Neuronal stem cell (in vitro differentiated cells): ENCODE measurements at regions not wholly inside any gene's neighbourhood (a gene's known extent, or its start where the extent isn't known, plus 50 kb on each side); places are given as distances from the start of the nearest gene placed in this dataset.

Source experiments
- DNase-seq: peaks from one replicate; pipeline ENCODE4 v3.0.0-alpha.2; 2013; ENCODE audit warnings: low spot score
- H2AFZ ChIP-seq: one replicate; pipeline ENCODE4 v1.6.1; 2013; ENCODE audit warnings: mild to moderate bottlenecking, low read length, inconsistent platforms
- H2AK5ac ChIP-seq: 2 replicates; pipeline ENCODE4 v1.6.1; 2013; ENCODE audit warnings: low read depth, mild to moderate bottlenecking, inconsistent platforms, low read length, moderate library complexity, mixed read lengths
- H2BK120ac ChIP-seq: 2 replicates; pipeline ENCODE4 v1.6.1; 2013; ENCODE audit warnings: low read depth, mild to moderate bottlenecking, inconsistent platforms, low read length, moderate library complexity, mixed read lengths
- H2BK12ac ChIP-seq: one replicate; pipeline ENCODE4 v1.6.1; 2013; ENCODE audit warnings: low read length, inconsistent platforms
- H2BK15ac ChIP-seq: 2 replicates; pipeline ENCODE4 v1.6.1; 2013; ENCODE audit warnings: mild to moderate bottlenecking, low read length, inconsistent platforms, mixed read lengths
- H2BK5ac ChIP-seq: one replicate; pipeline ENCODE4 v1.6.1; 2013; ENCODE audit warnings: inconsistent platforms, mild to moderate bottlenecking, low read length, moderate library complexity
- H3K14ac ChIP-seq: one replicate; pipeline ENCODE4 v1.6.1; 2013; ENCODE audit warnings: low read length, inconsistent platforms
- H3K18ac ChIP-seq: 2 replicates; pipeline ENCODE4 v1.6.1; 2013; ENCODE audit warnings: low read length, inconsistent platforms
- H3K23ac ChIP-seq: 2 replicates; pipeline ENCODE4 v1.6.1; 2013; ENCODE audit warnings: low read depth, mild to moderate bottlenecking, mixed read lengths, low read length, inconsistent platforms; ENCODE audit not compliant: poor library complexity
- H3K27ac ChIP-seq: replicated peaks from 3 replicates; pipeline ENCODE4 v1.5.1; 2013; ENCODE audit warnings: low read length, inconsistent platforms
- H3K27me3 ChIP-seq, 3 experiments: 2 replicates each; pipeline ENCODE4 v1.6.1; 2013; ENCODE audit warnings: low read length in 3 of 3, mild to moderate bottlenecking in 2 of 3, inconsistent platforms in 1 of 3, low read depth in 1 of 3, mixed read lengths in 1 of 3, moderate library complexity in 1 of 3; ENCODE audit not compliant: control insufficient read depth in 3 of 3, insufficient read depth in 3 of 3
- H3K36me3 ChIP-seq, 2 donors: replicated peaks in 1 of 2; 2 replicates each; pipeline ENCODE4 v1.6.1; 2013; ENCODE audit warnings: low read length in 2 of 2; ENCODE audit not compliant: control insufficient read depth in 2 of 2, insufficient read depth in 2 of 2
- H3K4ac ChIP-seq: 2 replicates; pipeline ENCODE4 v1.6.1; 2013; ENCODE audit warnings: inconsistent platforms, mild to moderate bottlenecking, low read length, moderate library complexity
- H3K4me1 ChIP-seq, 2 donors: 1 replicate in 1 of 2; 2 replicates in 1 of 2; pipeline ENCODE4 v1.6.1; 2013; ENCODE audit warnings: low read length in 2 of 2, low read depth in 1 of 2; ENCODE audit not compliant: control insufficient read depth in 2 of 2, insufficient read depth in 1 of 2
- H3K4me2 ChIP-seq: one replicate; pipeline ENCODE4 v1.6.1; 2013; ENCODE audit warnings: mild to moderate bottlenecking, low read length, inconsistent platforms; ENCODE audit not compliant: insufficient read depth, poor library complexity, severe bottlenecking
- H3K4me3 ChIP-seq, 2 donors: 2 replicates each; pipeline ENCODE4 v1.5.1; 2013; ENCODE audit warnings: low read length in 2 of 2, mild to moderate bottlenecking in 2 of 2, inconsistent platforms in 1 of 2, moderate library complexity in 1 of 2
- H3K79me1 ChIP-seq: one replicate; pipeline ENCODE4 v1.6.1; 2013; ENCODE audit warnings: low read depth, mild to moderate bottlenecking, inconsistent platforms, low read length, moderate library complexity
- H3K9ac ChIP-seq: one replicate; pipeline ENCODE4 v1.6.1; 2013; ENCODE audit warnings: mild to moderate bottlenecking, low read depth, low read length, inconsistent platforms; ENCODE audit not compliant: poor library complexity
- H3K9me3 ChIP-seq, 2 donors: replicated peaks in 1 of 2; 2 replicates each; pipeline versions ENCODE3 to v1.6.1; 2013; ENCODE audit warnings: low read length in 2 of 2, mild to moderate bottlenecking in 2 of 2, inconsistent platforms in 1 of 2, low read depth in 1 of 2, mixed read lengths in 1 of 2, moderate library complexity in 1 of 2; ENCODE audit not compliant: control insufficient read depth in 2 of 2, insufficient read depth in 1 of 2
- H4K8ac ChIP-seq: one replicate; pipeline ENCODE4 v1.6.1; 2013; ENCODE audit warnings: low read depth, mild to moderate bottlenecking, inconsistent platforms, low read length, moderate library complexity
- H4K91ac ChIP-seq: one replicate; pipeline ENCODE4 v1.6.1; 2013; ENCODE audit warnings: low read length, low read depth, mild to moderate bottlenecking, inconsistent platforms; ENCODE audit not compliant: poor library complexity
- WGBS, 2 donors: extraction: QIAGEN DNeasy Blood & Tissue Kit; methylation state at CpG; one replicate each; pipeline ENCODE4 v1.1.7; 2013; ENCODE audit warnings: missing lambda C conversion rate in 2 of 2, mixed read lengths in 1 of 2; ENCODE audit not compliant: insufficient read length in 2 of 2, insufficient replicate concordance in 1 of 2; ENCODE audit errors: extremely low coverage in 2 of 2; 5-methylcytosine and 5-hydroxymethylcytosine counted together

DNA sequence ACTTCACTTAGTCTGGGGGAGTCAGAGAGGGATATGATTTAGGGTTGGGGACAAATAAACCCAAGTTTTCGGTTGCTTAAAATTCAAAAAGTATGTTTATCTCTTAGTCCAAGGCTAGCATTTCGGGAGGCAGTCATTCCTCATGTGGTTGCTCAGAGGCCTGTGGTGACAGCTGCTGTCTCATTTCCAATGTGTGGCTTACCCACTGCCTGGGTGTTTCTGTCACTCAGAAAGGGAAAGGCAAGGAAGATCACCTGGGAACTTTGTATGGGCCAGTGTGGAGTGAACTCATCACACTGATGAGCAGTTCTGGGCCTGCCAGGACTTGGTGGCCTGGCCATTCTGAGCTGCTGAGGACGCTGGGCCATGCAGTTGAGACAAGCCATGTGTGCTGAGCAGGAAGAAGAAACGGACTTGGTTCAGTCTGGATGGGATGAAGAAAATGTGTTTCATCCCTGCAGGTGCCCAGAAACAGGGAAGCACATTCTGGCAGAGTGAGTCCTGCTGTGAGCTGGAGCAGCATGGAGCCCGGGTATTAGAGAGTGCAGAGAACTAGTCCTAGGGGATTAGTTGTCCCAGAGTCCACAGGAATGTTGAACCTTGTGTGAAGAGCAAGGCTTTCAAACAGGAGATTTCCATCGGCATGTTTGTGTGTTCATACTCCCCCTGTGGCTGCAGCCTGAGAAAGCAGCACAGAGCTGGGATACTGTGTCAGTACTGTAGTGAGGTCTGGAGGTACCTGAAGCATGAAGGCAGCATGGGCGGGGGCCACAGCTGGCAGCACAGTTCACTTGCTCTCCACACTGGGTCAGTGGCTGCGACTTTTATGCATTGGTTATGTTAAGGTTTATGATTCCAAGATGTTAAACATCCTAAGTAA, 211.1 kb upstream of the IGFBP3 start:
- no peak overlapping the region for H3K4me3 ChIP-seq
- no peak overlapping the region for H4K8ac ChIP-seq
- H4K91ac ChIP-seq, result peak overlapping the region; percentile 85
- no peak overlapping the region for H3K4me2 ChIP-seq
- no CpG with 5 or more reads among the region's 8 CpGs for WGBS, 2 donors
- no peak overlapping the region for H2BK5ac ChIP-seq
- no peaks in the 10 kb centered on the region for H3K9me3 ChIP-seq
- H3K27ac ChIP-seq, result no peak overlapping the region
- no peaks in the 10 kb centered on the region for H3K36me3 ChIP-seq
- peak overlapping the region; percentile 51 for H2BK15ac ChIP-seq
- peak overlapping the region; percentile 40 for H2AK5ac ChIP-seq
- no peak overlapping the region for H3K23ac ChIP-seq
- H3K4ac ChIP-seq, result peak overlapping the region; percentile 54
- peak overlapping the region; percentile 92 for H3K18ac ChIP-seq
- H2BK120ac ChIP-seq, result peak overlapping the region; percentile 25
- DNase-seq, result peak; percentile 11
- H3K27me3 ChIP-seq, result no peaks in the 10 kb centered on the region
- H2AFZ ChIP-seq, result peak overlapping the region; percentile 47
- H3K14ac ChIP-seq, result no peak overlapping the region
- no peak overlapping the region for H3K9ac ChIP-seq
- H3K79me1 ChIP-seq, result no peaks in the 10 kb centered on the region
- H2BK12ac ChIP-seq, result peak overlapping the region; percentile 64
- H3K4me1 ChIP-seq, result peaks cover 0 to 3% of the 10 kb centered on the region in 2 donors

DNA sequence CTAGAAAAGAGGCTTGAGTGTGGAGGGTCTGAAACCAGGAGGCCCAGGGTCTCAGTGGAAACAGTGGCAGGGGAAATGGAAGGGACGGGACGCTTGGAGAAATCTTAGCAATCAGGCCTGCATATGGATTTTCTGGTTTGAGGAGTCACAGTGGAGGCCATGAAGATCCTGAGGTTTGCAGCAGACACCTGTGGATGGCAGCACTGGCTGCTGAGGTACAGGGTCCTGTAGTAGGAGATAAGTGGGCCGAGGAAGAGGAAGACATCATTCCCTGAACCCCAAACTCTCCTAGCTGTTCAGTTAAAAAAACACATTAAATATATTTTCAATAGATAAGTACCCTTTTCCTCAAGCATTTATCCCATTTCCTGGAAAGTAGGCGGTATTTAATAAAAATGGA, 208.8 kb upstream of the IGFBP3 start:
- Histone ChIP-seq H3K23ac (no peak overlapping the region), H3K27ac (no peak overlapping the region), H3K36me3 (no peaks in the 10 kb centered on the region), H2BK120ac (no peak overlapping the region), H4K91ac (no peak overlapping the region), H3K14ac (no peak overlapping the region), H3K18ac (no peak overlapping the region), H2BK15ac (no peak overlapping the region), H2BK12ac (no peak overlapping the region), H2BK5ac (no peak overlapping the region), H3K9ac (no peak overlapping the region), H3K79me1 (no peaks in the 10 kb centered on the region), H3K9me3 (no peaks in the 10 kb centered on the region), H3K4ac (no peak overlapping the region), H2AK5ac (no peak overlapping the region), H3K4me3 (no peak overlapping the region), H4K8ac (no peak overlapping the region), H3K4me1 (peaks cover 0 to 3% of the 10 kb centered on the region in 2 donors), H2AFZ (no peak overlapping the region), H3K27me3 (no peaks in the 10 kb centered on the region), H3K4me2 (no peak overlapping the region)
- no CpG with 5 or more reads among the region's 4 CpGs for WGBS, 2 donors
- no peak for DNase-seq

DNA sequence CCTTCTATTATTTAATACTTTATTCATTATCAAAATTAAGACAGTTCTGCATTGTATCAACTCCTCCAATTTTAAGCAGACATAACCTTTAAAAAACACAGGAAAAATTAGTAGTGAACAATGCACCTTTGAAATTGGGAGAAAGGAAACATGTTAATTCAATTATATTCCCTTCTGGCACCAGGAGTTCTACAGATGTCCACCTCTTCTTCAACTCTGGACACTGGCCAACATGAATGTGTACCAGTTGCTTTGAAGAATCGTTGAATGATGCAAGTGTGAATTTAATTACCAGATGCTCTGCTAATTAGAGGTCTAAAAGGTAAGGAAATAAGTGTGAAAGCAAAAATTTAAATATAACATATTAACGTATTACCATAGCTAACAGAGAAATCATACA, 206.7 kb upstream of the IGFBP3 start:
- no peak for DNase-seq
- Histone ChIP-seq H3K27ac (no peak overlapping the region), H3K4me3 (no peak overlapping the region), H3K9ac (no peak overlapping the region), H2BK120ac (no peak overlapping the region), H3K18ac (no peak overlapping the region), H3K4me2 (no peak overlapping the region), H3K27me3 (no peaks in the 10 kb centered on the region), H3K4me1 (peaks cover 0 to 3% of the 10 kb centered on the region in 2 donors), H2AK5ac (no peak overlapping the region), H2BK12ac (no peak overlapping the region), H2AFZ (no peak overlapping the region), H3K23ac (no peak overlapping the region), H3K36me3 (no peaks in the 10 kb centered on the region), H3K4ac (no peak overlapping the region), H3K14ac (no peak overlapping the region), H2BK5ac (no peak overlapping the region), H2BK15ac (no peak overlapping the region), H3K79me1 (no peaks in the 10 kb centered on the region), H4K8ac (no peak overlapping the region), H4K91ac (no peak overlapping the region), H3K9me3 (no peaks in the 10 kb centered on the region)
- no CpG with 5 or more reads among the region's 2 CpGs for WGBS, 2 donors

DNA sequence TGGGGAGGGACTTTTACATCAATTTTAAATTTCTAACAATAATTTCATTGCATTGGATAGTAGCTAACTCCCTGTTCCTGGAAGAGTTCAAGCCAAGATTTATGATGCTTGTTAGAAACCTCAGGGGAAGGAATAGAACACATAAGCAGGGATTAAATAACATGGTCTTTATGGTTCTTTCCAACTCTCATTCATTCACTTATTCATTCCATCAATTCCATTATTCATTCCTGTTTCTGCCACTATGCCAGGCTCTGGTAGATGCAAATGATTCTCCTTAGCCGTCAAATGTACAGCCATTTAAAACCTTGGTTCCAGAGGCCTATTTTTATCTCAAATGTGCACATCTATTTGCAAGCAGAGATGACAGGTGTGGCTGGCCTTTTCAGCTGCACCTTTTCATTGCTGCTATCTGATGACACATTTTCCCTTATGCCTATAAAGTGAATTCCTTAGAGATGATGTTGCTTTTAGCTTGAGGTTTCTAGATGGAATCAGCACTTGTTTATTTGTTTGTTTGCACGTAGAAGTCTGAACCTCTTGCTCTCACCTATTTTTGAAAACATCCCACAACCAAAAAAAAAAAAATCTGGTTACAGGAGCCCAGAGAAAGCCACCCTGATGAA, 205.7 kb upstream of the IGFBP3 start:
- Histone ChIP-seq H4K8ac (no peak overlapping the region), H3K4ac (no peak overlapping the region), H3K23ac (no peak overlapping the region), H3K4me2 (no peak overlapping the region), H3K27me3 (no peaks in the 10 kb centered on the region), H3K27ac (no peak overlapping the region), H3K18ac (no peak overlapping the region), H3K4me1 (no peaks in the 10 kb centered on the region), H3K79me1 (no peaks in the 10 kb centered on the region), H3K14ac (no peak overlapping the region), H2BK15ac (no peak overlapping the region), H2BK5ac (no peak overlapping the region), H3K36me3 (no peaks in the 10 kb centered on the region), H2AK5ac (no peak overlapping the region), H2AFZ (no peak overlapping the region), H3K4me3 (no peak overlapping the region), H2BK12ac (no peak overlapping the region), H4K91ac (no peak overlapping the region), H2BK120ac (no peak overlapping the region), H3K9me3 (no peaks in the 10 kb centered on the region), H3K9ac (no peak overlapping the region)
- no CpG with 5 or more reads among the region's 2 CpGs for WGBS, 2 donors
- no peak for DNase-seq
